Right lobe of liver (tissue), 6 donors: ENCODE measurements at regions not wholly inside any gene's neighbourhood (a gene's known extent, or its start where the extent isn't known, plus 50 kb on each side); places are given as distances from the start of the nearest gene placed in this dataset.

Experiments used
- ATAC-seq, 4 donors: fragments of 200-7000 bp; cut with Tn5 transposase; one replicate each; pipeline ENCODE4 v1.9.1; 2020; ENCODE audit warnings: mild to moderate bottlenecking in 4 of 4, moderate library complexity in 4 of 4
- DNase-seq, 3 donors: peaks; one replicate each; pipeline ENCODE4 v3.0.0-alpha.2; 2020
- H3K27ac ChIP-seq, 3 donors: fragments of 200-600 bp; one replicate each; pipeline ENCODE4 v1.8.0; 2022
- H3K27me3 ChIP-seq, 2 donors: fragments of 200-600 bp; one replicate each; pipeline ENCODE4 v1.8.0; 2022
- H3K36me3 ChIP-seq, 4 donors: fragments of 200-600 bp; sonication (generic) in 1 of 4; one replicate each; pipeline versions ENCODE4 v1.5.1 to v1.8.0; 2017 to 2022; ENCODE audit warnings: control low read depth in 1 of 4
- H3K4me1 ChIP-seq, 4 donors: fragments of 200-600 bp; sonication (generic) in 1 of 4; one replicate each; pipeline versions ENCODE4 v1.5.1 to v1.8.0; 2017 to 2022; ENCODE audit warnings: control low read depth in 1 of 4
- H3K4me3 ChIP-seq, 3 donors: fragments of 200-600 bp; one replicate each; pipeline ENCODE4 v1.8.0; 2022
- H3K9me3 ChIP-seq, 4 donors: fragments of 200-600 bp; sonication (generic) in 1 of 4; one replicate each; pipeline versions ENCODE4 v1.5.1 to v1.8.0; 2017 to 2022; ENCODE audit warnings: control low read depth in 1 of 4
- CTCF ChIP-seq, 4 donors: fragments of 200-600 bp in 3 of 4; fragments of 450-650 bp in 1 of 4; IDR thresholded peaks; one replicate each; pipeline versions ENCODE4 v1.5.1 to v1.8.0; 2016 to 2022; ENCODE audit warnings: antibody characterized with exemption in 4 of 4, mild to moderate bottlenecking in 2 of 4
- POLR2A ChIP-seq: fragments of 450-650 bp; IDR thresholded peaks from one replicate; pipeline ENCODE4 v1.6.1; 2017; ENCODE audit warnings: antibody characterized with exemption, mild to moderate bottlenecking
- WGBS: methylation state at CpG from one replicate; pipeline ENCODE4 v1.1.6; 2018; ENCODE audit warnings: low coverage, low lambda C conversion rate; ENCODE audit not compliant: insufficient coverage; ENCODE audit errors: missing lambda C conversion rate; 5-methylcytosine and 5-hydroxymethylcytosine counted together
- intact Hi-C, 2 donors: fragments of 100-400 bp; cut with DNase I; formaldehyde crosslinking; loops; one replicate each; pipeline versions ENCODE4 v1.11.2 to v1.14.1; 2022
- donor health status: DM: no; HTN: yes; CAD: no.
- donor health status: DM: no; HTN: no; CAD: no.
- donor health status: DM: no; HTN: no; CAD: no.
- donor health status: DM: no; HTN: yes; CAD: no.
- donor health status: DM: no; HTN: yes; CAD: no.

- intact Hi-C loops = no loop called here
- no peak for DNase-seq
- no peak overlapping the region for H3K27ac ChIP-seq
- no peaks in the 10 kb centered on the region for H3K9me3 ChIP-seq
- no peak for ATAC-seq
- H3K36me3 ChIP-seq = no peaks in the 10 kb centered on the region
- no peak overlapping the region for H3K4me3 ChIP-seq
- TF ChIP-seq POLR2A (no peak), CTCF (IDR thresholded peaks at IDR 0.05) (no peak)
- 67% methylated on average over 1 of the region's 1 CpG for WGBS
- H3K27me3 ChIP-seq = no peaks in the 10 kb centered on the region
- no peaks in the 10 kb centered on the region for H3K4me1 ChIP-seq
Measured at GRCh38 chr12:88882662-88883061, 302.4 kb upstream of the KITLG start.

- ATAC-seq (no peak), DNase-seq (no peak)
- H3K9me3 ChIP-seq = no peaks in the 10 kb centered on the region
- H3K4me1 ChIP-seq = no peaks in the 10 kb centered on the region
- no peak overlapping the region for H3K27ac ChIP-seq
- 63% methylated on average over 2 of the region's 2 CpGs for WGBS
- H3K27me3 ChIP-seq = no peaks in the 10 kb centered on the region
- no peaks in the 10 kb centered on the region for H3K36me3 ChIP-seq
- no peak overlapping the region for H3K4me3 ChIP-seq
- intact Hi-C loops = no loop called here
- TF ChIP-seq POLR2A = no peak
- TF ChIP-seq CTCF (IDR thresholded peaks at IDR 0.05) = no peak
Measured at GRCh38 chr12:88880051-88880450, 299.8 kb upstream of the KITLG start.

GRCh38 chr12:88878295-88878694 lies 298.0 kb upstream of the KITLG start:
- Histone ChIP-seq H3K4me3 (no peak overlapping the region), H3K36me3 (no peaks in the 10 kb centered on the region), H3K27ac (no peak overlapping the region), H3K27me3 (no peaks in the 10 kb centered on the region), H3K4me1 (no peaks in the 10 kb centered on the region), H3K9me3 (no peaks in the 10 kb centered on the region)
- no peak for ATAC-seq
- no peak for TF ChIP-seq CTCF (IDR thresholded peaks at IDR 0.05)
- no peak for TF ChIP-seq POLR2A
- 57% methylated on average over 2 of the region's 2 CpGs for WGBS
- DNase-seq = no peak
- intact Hi-C loops = no loop called here

- Histone ChIP-seq H3K36me3 (no peaks in the 10 kb centered on the region), H3K9me3 (no peaks in the 10 kb centered on the region), H3K4me3 (no peak overlapping the region), H3K27ac (no peak overlapping the region), H3K27me3 (no peaks in the 10 kb centered on the region), H3K4me1 (no peaks in the 10 kb centered on the region)
- intact Hi-C loops = no loop called here
- no peak for TF ChIP-seq CTCF (IDR thresholded peaks at IDR 0.05)
- TF ChIP-seq POLR2A = no peak
- ATAC-seq = no peak
- no peak for DNase-seq
- WGBS = 70% methylated on average over 2 of the region's 2 CpGs
Measured at GRCh38 chr12:88876857-88877256, 296.6 kb upstream of the KITLG start.
